Astrocyte (in vitro differentiated cells and primary cell): ENCODE measurements at regions not wholly inside any gene's neighbourhood (a gene's known extent, or its start where the extent isn't known, plus 50 kb on each side); places are given as distances from the start of the nearest gene placed in this dataset.

Experiments
- DNase-seq: peaks from one replicate; pipeline ENCODE4 v3.0.0-alpha.2; 2010; ENCODE audit warnings: low read depth
- FAIRE-seq: peaks from 2 replicates; lab custom pipeline; 2011; peaks lifted over from hg19 to GRCh38; lab: Jason Lieb, UNC
- H2AFZ ChIP-seq: 2 replicates; pipeline ENCODE4 v1.6.0; 2012; ENCODE audit warnings: low read depth, low read length, inconsistent platforms
- H3K27ac ChIP-seq: 2 replicates; pipeline ENCODE4 v1.5.1; 2011; ENCODE audit warnings: low read depth, low read length, inconsistent platforms
- H3K27me3 ChIP-seq: 2 replicates; pipeline ENCODE4 v1.6.0; 2011; ENCODE audit warnings: low read length, inconsistent platforms; ENCODE audit not compliant: insufficient read depth
- H3K36me3 ChIP-seq: 2 replicates; pipeline ENCODE4 v1.5.1; 2011; ENCODE audit warnings: low read length, inconsistent platforms; ENCODE audit not compliant: insufficient read depth
- H3K4me1 ChIP-seq: 2 replicates; pipeline ENCODE4 v1.5.1; 2011; ENCODE audit warnings: low read length, inconsistent platforms; ENCODE audit not compliant: insufficient read depth
- H3K4me2 ChIP-seq: 2 replicates; pipeline ENCODE4 v1.6.0; 2012; ENCODE audit warnings: low read length, inconsistent platforms
- H3K4me3 ChIP-seq: 2 replicates; pipeline ENCODE4 v1.5.1; 2011; ENCODE audit warnings: low read depth, mild to moderate bottlenecking, low read length, inconsistent platforms; ENCODE audit not compliant: insufficient read depth
- H3K79me2 ChIP-seq: 2 replicates; pipeline ENCODE4 v1.6.0; 2012; ENCODE audit warnings: mild to moderate bottlenecking, low read length, inconsistent platforms; ENCODE audit not compliant: insufficient read depth
- H3K9ac ChIP-seq: 2 replicates; pipeline ENCODE4 v1.6.0; 2012; ENCODE audit warnings: mild to moderate bottlenecking, low read length, inconsistent platforms
- H3K9me3 ChIP-seq: 2 replicates; pipeline ENCODE4 v1.5.1; 2012; ENCODE audit warnings: low read depth, mild to moderate bottlenecking, low read length, inconsistent platforms; ENCODE audit not compliant: insufficient read depth
- H4K20me1 ChIP-seq: 2 replicates; pipeline ENCODE4 v1.6.0; 2012; ENCODE audit warnings: low read length, inconsistent platforms; ENCODE audit not compliant: insufficient read depth
- H3K27ac Mint-ChIP-seq: one replicate; pipeline ENCODE4 v1.8.0; 2021; ENCODE audit warnings: mild to moderate bottlenecking, mixed read lengths; ENCODE audit not compliant: unreplicated experiment
- H3K27me3 Mint-ChIP-seq: one replicate; pipeline ENCODE4 v1.8.0; 2021; ENCODE audit warnings: low read depth, mixed read lengths; ENCODE audit not compliant: unreplicated experiment
- H3K36me3 Mint-ChIP-seq: one replicate; pipeline ENCODE4 v1.8.0; 2021; ENCODE audit warnings: low read depth, mixed read lengths; ENCODE audit not compliant: unreplicated experiment
- H3K4me1 Mint-ChIP-seq: one replicate; pipeline ENCODE4 v1.8.0; 2021; ENCODE audit warnings: low read depth, mixed read lengths; ENCODE audit not compliant: unreplicated experiment
- H3K4me3 Mint-ChIP-seq: one replicate; pipeline ENCODE4 v1.8.0; 2021; ENCODE audit warnings: mild to moderate bottlenecking, moderate library complexity, mixed read lengths; ENCODE audit not compliant: unreplicated experiment
- H3K9me3 Mint-ChIP-seq: one replicate; pipeline ENCODE4 v1.8.0; 2021; ENCODE audit warnings: mild to moderate bottlenecking, mixed read lengths; ENCODE audit not compliant: unreplicated experiment
- CTCF ChIP-seq: IDR thresholded peaks from 2 replicates; pipeline ENCODE4 v1.5.1; 2011; ENCODE audit warnings: low read depth, mild to moderate bottlenecking, inconsistent platforms, low read length, moderate library complexity; ENCODE audit not compliant: insufficient read depth
- EZH2 ChIP-seq: IDR thresholded peaks from 2 replicates; pipeline ENCODE4 v1.6.1; 2012; ENCODE audit warnings: mild to moderate bottlenecking, low read length, inconsistent platforms; ENCODE audit not compliant: insufficient read depth

- no peak for TF ChIP-seq EZH2
- no peak for TF ChIP-seq CTCF
- no peak for DNase-seq
Observed at GRCh38 chr18:24785019-24785418, 324.6 kb downstream of the HRH4 start.

GRCh38 chr18:24786027-24786426, 325.6 kb downstream of the HRH4 start:
- Histone ChIP-seq H3K4me2 (no peak overlapping the region), H3K9ac (no peak overlapping the region), H2AFZ (no peak overlapping the region), H4K20me1 (no peaks in the 10 kb centered on the region), H3K27ac (no peak overlapping the region), H3K79me2 (no peaks in the 10 kb centered on the region), H3K27me3 (no peaks in the 10 kb centered on the region), H3K36me3 (no peaks in the 10 kb centered on the region), H3K9me3 (no peaks in the 10 kb centered on the region), H3K4me1 (no peaks in the 10 kb centered on the region), H3K4me3 (no peak overlapping the region)
- FAIRE-seq (no peak), DNase-seq (no peak)
- H3K27ac Mint-ChIP-seq, result no peak overlapping the region
- H3K4me1 Mint-ChIP-seq, result no peaks in the 10 kb centered on the region
- H3K36me3 Mint-ChIP-seq, result no peaks in the 10 kb centered on the region
- H3K9me3 Mint-ChIP-seq, result no peaks in the 10 kb centered on the region
- H3K27me3 Mint-ChIP-seq, result no peaks in the 10 kb centered on the region
- TF ChIP-seq CTCF, result no peak
- no peak for TF ChIP-seq EZH2
- H3K4me3 Mint-ChIP-seq, result no peak overlapping the region

More at GRCh38 chr18:24785019-24785418, 324.6 kb downstream of the HRH4 start:
- H3K27me3 Mint-ChIP-seq, result no peaks in the 10 kb centered on the region
- FAIRE-seq, result no peak
- no peaks in the 10 kb centered on the region for H3K79me2 ChIP-seq
- H3K9me3 Mint-ChIP-seq, result no peaks in the 10 kb centered on the region
- H3K9me3 ChIP-seq, result no peaks in the 10 kb centered on the region
- H3K4me2 ChIP-seq, result no peak overlapping the region
- no peak overlapping the region for H3K4me3 Mint-ChIP-seq
- no peaks in the 10 kb centered on the region for H4K20me1 ChIP-seq
- H3K27ac Mint-ChIP-seq, result no peak overlapping the region
- H3K36me3 ChIP-seq, result no peaks in the 10 kb centered on the region
- no peak overlapping the region for H3K9ac ChIP-seq
- no peak overlapping the region for H2AFZ ChIP-seq
- H3K4me3 ChIP-seq, result no peak overlapping the region
- H3K4me1 ChIP-seq, result no peaks in the 10 kb centered on the region
- H3K27me3 ChIP-seq, result no peaks in the 10 kb centered on the region
- no peak overlapping the region for H3K27ac ChIP-seq
- H3K4me1 Mint-ChIP-seq, result no peaks in the 10 kb centered on the region
- no peaks in the 10 kb centered on the region for H3K36me3 Mint-ChIP-seq

DNA sequence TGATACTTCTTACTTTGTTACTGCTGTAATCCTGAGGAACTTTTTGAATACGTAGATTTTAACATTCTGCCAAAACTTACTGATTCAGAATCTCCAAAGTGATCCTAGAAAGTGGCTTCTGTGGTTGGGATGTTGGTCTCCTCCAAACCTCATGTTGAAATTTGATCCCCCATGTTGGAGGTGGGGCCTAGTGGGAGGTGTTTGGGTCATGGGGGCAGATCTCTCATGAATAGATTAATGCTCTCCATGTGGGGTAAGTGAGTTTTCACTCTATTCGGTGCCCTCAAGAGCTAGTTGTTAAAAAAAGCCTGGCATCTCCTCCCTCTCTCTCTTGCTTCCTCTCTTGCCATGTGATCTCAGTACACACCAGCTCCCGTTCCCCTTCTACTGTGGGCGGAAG, 329.9 kb downstream of the HRH4 start:
- no peaks in the 10 kb centered on the region for H3K9me3 ChIP-seq
- no peak overlapping the region for H3K9ac ChIP-seq
- no peak overlapping the region for H2AFZ ChIP-seq
- TF ChIP-seq CTCF, result no peak
- no peak for TF ChIP-seq EZH2
- peaks cover 5% of the 10 kb centered on the region for H3K4me1 Mint-ChIP-seq
- H3K36me3 Mint-ChIP-seq, result no peaks in the 10 kb centered on the region
- peaks cover 1% of the 10 kb centered on the region for H3K9me3 Mint-ChIP-seq
- H3K79me2 ChIP-seq, result no peaks in the 10 kb centered on the region
- H4K20me1 ChIP-seq, result no peaks in the 10 kb centered on the region
- no peaks in the 10 kb centered on the region for H3K27me3 ChIP-seq
- FAIRE-seq (no peak), DNase-seq (no peak)
- no peak overlapping the region for H3K27ac ChIP-seq
- no peaks in the 10 kb centered on the region for H3K27me3 Mint-ChIP-seq
- H3K4me3 Mint-ChIP-seq, result no peak overlapping the region
- H3K27ac Mint-ChIP-seq, result no peak overlapping the region
- no peaks in the 10 kb centered on the region for H3K36me3 ChIP-seq
- no peak overlapping the region for H3K4me2 ChIP-seq
- H3K4me3 ChIP-seq, result no peak overlapping the region
- H3K4me1 ChIP-seq, result no peaks in the 10 kb centered on the region
